HepG2 (cell line): ENCODE measurements at regions not wholly inside any gene's neighbourhood (a gene's known extent, or its start where the extent isn't known, plus 50 kb on each side); places are given as distances from the start of the nearest gene placed in this dataset.
A peak's percentile ranks its signal among the peaks of the same experiment; 100 is the strongest.

ENCODE experiments used
- AHDC1 ChIP-seq: sonication (generic); formaldehyde crosslinking; IDR thresholded peaks from 2 replicates; pipeline ENCODE4 v1.5.1; 2020; ENCODE audit warnings: mild to moderate bottlenecking, missing genetic modification reagents, borderline replicate concordance
- CC2D1A ChIP-seq: sonication (generic); formaldehyde crosslinking; IDR thresholded peaks from 2 replicates; pipeline ENCODE4 v1.8.1; 2023; ENCODE audit warnings: mild to moderate bottlenecking, missing genetic modification reagents
- FOXA1 ChIP-seq, 2 experiments: fragments of 450-650 bp in 1 of 2; sonication (generic) in 1 of 2; formaldehyde crosslinking in 1 of 2; IDR thresholded peaks; 2 replicates each; pipeline versions ENCODE4 v1.4.0 to v1.6.1; 2016 to 2020; ENCODE audit warnings: missing genetic modification reagents in 1 of 2
- HDAC1 ChIP-seq: sonication (generic); formaldehyde crosslinking; IDR thresholded peaks from 2 replicates; pipeline ENCODE4 v1.5.1; 2020; ENCODE audit warnings: mild to moderate bottlenecking, missing genetic modification reagents
- HMG20B ChIP-seq: conservative IDR thresholded peaks from 2 replicates; pipeline ENCODE4 v1.6.1; 2016; ENCODE audit warnings: missing genetic modification reagents, missing compliant biosample characterization
- HNRNPUL1 ChIP-seq: fragments of 200-400 bp; formaldehyde crosslinking; IDR thresholded peaks from 2 replicates; pipeline ENCODE4 v1.6.1; 2017; ENCODE audit warnings: low read depth, mild to moderate bottlenecking, low read length, moderate library complexity
- IKZF4 ChIP-seq: sonication (generic); formaldehyde crosslinking; IDR thresholded peaks from 2 replicates; pipeline ENCODE4 v1.5.1; 2020; ENCODE audit warnings: borderline replicate concordance, mild to moderate bottlenecking, low read depth, missing genetic modification reagents; ENCODE audit errors: not compliant biosample characterization
- KDM3A ChIP-seq: IDR thresholded peaks from 2 replicates; pipeline ENCODE4 v1.6.1; 2018; ENCODE audit warnings: low read depth, missing compliant biosample characterization
- NCOA1 ChIP-seq: sonication (generic); formaldehyde crosslinking; IDR thresholded peaks from 2 replicates; pipeline ENCODE4 v1.9.0; 2021; ENCODE audit warnings: missing genetic modification reagents
- SIN3A ChIP-seq: IDR thresholded peaks from 2 replicates; pipeline ENCODE4 v1.6.1; 2011; ENCODE audit warnings: low read depth, mild to moderate bottlenecking, control low read depth, low read length, borderline replicate concordance
- SP4 ChIP-seq: sonication (generic); formaldehyde crosslinking; IDR thresholded peaks from 2 replicates; pipeline ENCODE4 v1.8.1; 2023; ENCODE audit warnings: mild to moderate bottlenecking, missing genetic modification reagents
- STAG1 ChIP-seq: sonication (generic); formaldehyde crosslinking; IDR thresholded peaks from 2 replicates; pipeline ENCODE4 v1.4.0; 2020; ENCODE audit warnings: missing genetic modification reagents
- WIZ ChIP-seq: sonication (generic); formaldehyde crosslinking; IDR thresholded peaks from 2 replicates; pipeline ENCODE4 v1.5.1; 2020; ENCODE audit warnings: mild to moderate bottlenecking, missing genetic modification reagents
- ZNF101 ChIP-seq: sonication (generic); formaldehyde crosslinking; IDR thresholded peaks from 2 replicates; pipeline ENCODE4 v1.4.0; 2020; ENCODE audit warnings: mild to moderate bottlenecking, low read depth, missing genetic modification reagents, borderline replicate concordance
- ZNF256 ChIP-seq: sonication (generic); formaldehyde crosslinking; conservative IDR thresholded peaks from 2 replicates; pipeline ENCODE4 v1.4.0; 2020; ENCODE audit warnings: missing genetic modification reagents
- ZNF414 ChIP-seq: sonication (generic); formaldehyde crosslinking; IDR thresholded peaks from 2 replicates; pipeline ENCODE4 v1.5.0; 2020; ENCODE audit warnings: missing genetic modification reagents
- ZNF878 ChIP-seq: sonication (generic); formaldehyde crosslinking; IDR thresholded peaks from 2 replicates; pipeline ENCODE4 v1.8.1; 2023; ENCODE audit warnings: mild to moderate bottlenecking, missing genetic modification reagents, moderate library complexity
- TF ChIP-seq, protein P1 (sequence below): sonication (generic); formaldehyde crosslinking; IDR thresholded peaks from 2 replicates; pipeline ENCODE4 v1.4.0; 2020; ENCODE audit warnings: missing genetic modification reagents
- TF ChIP-seq, protein P2 (sequence below): IDR thresholded peaks from 2 replicates; pipeline ENCODE4 v1.6.1; 2016; ENCODE audit warnings: control low read depth
- TF ChIP-seq, protein P3 (sequence below): sonication (generic); formaldehyde crosslinking; IDR thresholded peaks from 2 replicates; pipeline ENCODE4 v1.4.0; 2020; ENCODE audit warnings: missing genetic modification reagents

DNA sequence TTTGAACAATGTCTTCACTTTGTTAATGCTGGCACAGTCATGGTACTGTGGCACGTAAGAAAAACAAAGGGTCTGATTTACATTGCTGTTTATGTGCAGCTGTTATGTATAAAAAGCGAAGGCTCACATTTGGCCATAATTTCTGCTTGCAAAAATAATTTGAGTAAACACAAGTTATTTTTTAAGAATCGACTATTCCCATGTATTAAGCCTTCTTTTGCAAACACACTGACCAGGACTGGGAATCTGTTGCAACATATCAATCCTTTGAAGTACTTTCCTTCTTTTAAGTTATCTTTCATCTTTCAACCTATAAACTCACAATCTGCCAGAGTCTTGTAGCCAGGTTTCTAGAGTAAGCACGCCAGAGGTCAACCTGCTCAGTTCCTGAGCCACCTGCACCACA is 145.4 kb upstream of the BMP4 start (continued):
- TF ChIP-seq ZNF878 (CRISPR knock-in tag) (0 out of 2 replicates have a peak, but pooled peaks have one; percentile 29), HDAC1 (CRISPR knock-in tag) (no peak; the same call in none of the 2 replicates), ZNF256 (CRISPR knock-in tag) (no peak), WIZ (CRISPR knock-in tag) (no peak), SIN3A (no peak), NCOA1 (peak; percentile 85; the same call in 1 of the 2 replicates), FOXA1 (IDR thresholded peaks at IDR 0.05) (no peak), FOXA1 (CRISPR knock-in tag; IDR thresholded peaks at IDR 0.05) (no peak), HMG20B (CRISPR knock-in tag) (peak; percentile 72; the same call in 1 of the 2 replicates), HNRNPUL1 (no peak), AHDC1 (CRISPR knock-in tag) (peak; percentile 98), ZNF414 (CRISPR knock-in tag) (no peak), CC2D1A (no peak), ZNF101 (no peak), STAG1 (CRISPR knock-in tag) (peak; percentile 47), KDM3A (CRISPR knock-in tag) (0 out of 2 replicates have a peak, but pooled peaks have one; percentile 22), IKZF4 (CRISPR knock-in tag) (no peak), SP4 (no peak)
- TF ChIP-seq, protein P1, sequence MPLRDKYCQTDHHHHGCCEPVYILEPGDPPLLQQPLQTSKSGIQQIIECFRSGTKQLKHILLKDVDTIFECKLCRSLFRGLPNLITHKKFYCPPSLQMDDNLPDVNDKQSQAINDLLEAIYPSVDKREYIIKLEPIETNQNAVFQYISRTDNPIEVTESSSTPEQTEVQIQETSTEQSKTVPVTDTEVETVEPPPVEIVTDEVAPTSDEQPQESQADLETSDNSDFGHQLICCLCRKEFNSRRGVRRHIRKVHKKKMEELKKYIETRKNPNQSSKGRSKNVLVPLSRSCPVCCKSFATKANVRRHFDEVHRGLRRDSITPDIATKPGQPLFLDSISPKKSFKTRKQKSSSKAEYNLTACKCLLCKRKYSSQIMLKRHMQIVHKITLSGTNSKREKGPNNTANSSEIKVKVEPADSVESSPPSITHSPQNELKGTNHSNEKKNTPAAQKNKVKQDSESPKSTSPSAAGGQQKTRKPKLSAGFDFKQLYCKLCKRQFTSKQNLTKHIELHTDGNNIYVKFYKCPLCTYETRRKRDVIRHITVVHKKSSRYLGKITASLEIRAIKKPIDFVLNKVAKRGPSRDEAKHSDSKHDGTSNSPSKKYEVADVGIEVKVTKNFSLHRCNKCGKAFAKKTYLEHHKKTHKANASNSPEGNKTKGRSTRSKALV (CRISPR knock-in tag), result no peak; the same call in 1 of the 2 replicates
- TF ChIP-seq, protein P2, sequence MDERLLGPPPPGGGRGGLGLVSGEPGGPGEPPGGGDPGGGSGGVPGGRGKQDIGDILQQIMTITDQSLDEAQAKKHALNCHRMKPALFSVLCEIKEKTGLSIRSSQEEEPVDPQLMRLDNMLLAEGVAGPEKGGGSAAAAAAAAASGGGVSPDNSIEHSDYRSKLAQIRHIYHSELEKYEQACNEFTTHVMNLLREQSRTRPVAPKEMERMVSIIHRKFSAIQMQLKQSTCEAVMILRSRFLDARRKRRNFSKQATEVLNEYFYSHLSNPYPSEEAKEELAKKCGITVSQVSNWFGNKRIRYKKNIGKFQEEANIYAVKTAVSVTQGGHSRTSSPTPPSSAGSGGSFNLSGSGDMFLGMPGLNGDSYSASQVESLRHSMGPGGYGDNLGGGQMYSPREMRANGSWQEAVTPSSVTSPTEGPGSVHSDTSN (CRISPR knock-in tag), result no peak
- TF ChIP-seq, protein P3, sequence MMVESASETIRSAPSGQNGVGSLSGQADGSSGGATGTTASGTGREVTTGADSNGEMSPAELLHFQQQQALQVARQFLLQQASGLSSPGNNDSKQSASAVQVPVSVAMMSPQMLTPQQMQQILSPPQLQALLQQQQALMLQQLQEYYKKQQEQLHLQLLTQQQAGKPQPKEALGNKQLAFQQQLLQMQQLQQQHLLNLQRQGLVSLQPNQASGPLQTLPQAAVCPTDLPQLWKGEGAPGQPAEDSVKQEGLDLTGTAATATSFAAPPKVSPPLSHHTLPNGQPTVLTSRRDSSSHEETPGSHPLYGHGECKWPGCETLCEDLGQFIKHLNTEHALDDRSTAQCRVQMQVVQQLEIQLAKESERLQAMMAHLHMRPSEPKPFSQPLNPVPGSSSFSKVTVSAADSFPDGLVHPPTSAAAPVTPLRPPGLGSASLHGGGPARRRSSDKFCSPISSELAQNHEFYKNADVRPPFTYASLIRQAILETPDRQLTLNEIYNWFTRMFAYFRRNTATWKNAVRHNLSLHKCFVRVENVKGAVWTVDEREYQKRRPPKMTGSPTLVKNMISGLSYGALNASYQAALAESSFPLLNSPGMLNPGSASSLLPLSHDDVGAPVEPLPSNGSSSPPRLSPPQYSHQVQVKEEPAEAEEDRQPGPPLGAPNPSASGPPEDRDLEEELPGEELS (CRISPR knock-in tag), result peak; percentile 94
